ENCODE measurements at regions not wholly inside any gene's neighbourhood (a gene's known extent, or its start where the extent isn't known, plus 50 kb on each side); places are given as distances from the start of the nearest gene placed in this dataset.
A peak's percentile ranks its signal among the peaks of the same experiment; 100 is the strongest.

DNA sequence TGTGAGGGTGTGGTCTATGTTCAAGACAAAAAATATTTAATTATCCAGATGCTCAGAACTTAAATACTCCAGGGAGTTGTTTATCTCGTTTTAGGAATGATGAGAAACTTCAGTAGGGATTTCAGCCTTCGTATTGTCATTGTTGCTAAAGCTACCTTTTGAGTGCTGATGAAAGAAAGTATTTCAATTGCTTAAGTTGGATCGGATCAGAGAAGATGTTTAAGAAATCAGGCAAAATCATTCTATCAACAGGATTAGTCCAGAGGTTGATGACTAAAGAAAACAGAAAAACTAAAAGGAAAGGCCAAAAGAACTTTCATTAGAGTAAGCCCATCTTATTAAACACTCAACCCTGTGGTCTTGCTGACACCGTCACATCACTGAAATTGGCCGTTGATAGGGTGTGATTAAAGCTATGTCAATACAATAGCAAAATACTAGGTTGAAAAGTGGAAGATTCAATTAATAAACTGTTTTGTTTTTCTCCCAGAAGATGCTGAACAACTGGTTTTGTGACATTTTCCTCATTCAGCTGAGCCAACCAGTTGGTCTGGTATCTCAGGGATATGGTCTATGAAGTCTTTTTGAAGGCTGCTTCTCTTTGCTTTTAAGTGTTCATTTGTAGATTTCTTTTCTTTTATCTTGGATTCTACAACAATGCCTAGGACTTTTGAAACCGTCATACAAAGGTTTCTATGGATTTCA lies 551.7 kb downstream of the SLC4A3 start:
- H3K4me1 ChIP-seq (ENCODE audit: insufficient read depth), result no peaks in the 10 kb centered on the region
- H3K9me3 ChIP-seq (ENCODE audit: low read depth), result no peaks in the 10 kb centered on the region
- no peak overlapping the region for H3K27ac ChIP-seq
- no peak overlapping the region for H3K4me3 ChIP-seq
- H2AFZ ChIP-seq, result no peak overlapping the region
- no peaks in the 10 kb centered on the region for H3K27me3 ChIP-seq
- 91% methylated on average over 6 of the region's 6 CpGs for WGBS (ENCODE audit: low lambda C conversion rate, missing lambda C conversion rate)
- no peak for DNase-seq (ENCODE audit: low spot score)
- no peak overlapping the region for H3K4me2 ChIP-seq
- TF ChIP-seq EZH2phosphoT487 (IDR thresholded peaks at IDR 0.05; ENCODE audit: low read depth, severe bottlenecking, unreplicated experiment), result no peak
- TF ChIP-seq, protein P1, sequence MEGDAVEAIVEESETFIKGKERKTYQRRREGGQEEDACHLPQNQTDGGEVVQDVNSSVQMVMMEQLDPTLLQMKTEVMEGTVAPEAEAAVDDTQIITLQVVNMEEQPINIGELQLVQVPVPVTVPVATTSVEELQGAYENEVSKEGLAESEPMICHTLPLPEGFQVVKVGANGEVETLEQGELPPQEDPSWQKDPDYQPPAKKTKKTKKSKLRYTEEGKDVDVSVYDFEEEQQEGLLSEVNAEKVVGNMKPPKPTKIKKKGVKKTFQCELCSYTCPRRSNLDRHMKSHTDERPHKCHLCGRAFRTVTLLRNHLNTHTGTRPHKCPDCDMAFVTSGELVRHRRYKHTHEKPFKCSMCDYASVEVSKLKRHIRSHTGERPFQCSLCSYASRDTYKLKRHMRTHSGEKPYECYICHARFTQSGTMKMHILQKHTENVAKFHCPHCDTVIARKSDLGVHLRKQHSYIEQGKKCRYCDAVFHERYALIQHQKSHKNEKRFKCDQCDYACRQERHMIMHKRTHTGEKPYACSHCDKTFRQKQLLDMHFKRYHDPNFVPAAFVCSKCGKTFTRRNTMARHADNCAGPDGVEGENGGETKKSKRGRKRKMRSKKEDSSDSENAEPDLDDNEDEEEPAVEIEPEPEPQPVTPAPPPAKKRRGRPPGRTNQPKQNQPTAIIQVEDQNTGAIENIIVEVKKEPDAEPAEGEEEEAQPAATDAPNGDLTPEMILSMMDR (IDR thresholded peaks at IDR 0.05; ENCODE audit: poor library complexity), result no peak
- TF ChIP-seq EZH2 (IDR thresholded peaks at IDR 0.05; ENCODE audit: borderline replicate concordance), result no peak
- no peaks in the 10 kb centered on the region for H3K36me3 ChIP-seq (replicated peaks; ENCODE audit: insufficient read depth, low read depth)
- no peaks in the 10 kb centered on the region for H4K20me1 ChIP-seq (ENCODE audit: insufficient read depth, poor library complexity, severe bottlenecking)
- H3K79me2 ChIP-seq, result no peaks in the 10 kb centered on the region
- no peaks in the 10 kb centered on the region for H3K9me2 ChIP-seq (replicated peaks; ENCODE audit: insufficient read depth)

- Histone ChIP-seq H3K36me3 (replicated peaks; ENCODE audit: insufficient read depth, low read depth) (no peaks in the 10 kb centered on the region), H2AFZ (no peak overlapping the region), H3K9me2 (replicated peaks; ENCODE audit: insufficient read depth) (no peaks in the 10 kb centered on the region), H3K4me1 (ENCODE audit: insufficient read depth) (no peaks in the 10 kb centered on the region), H3K27me3 (no peaks in the 10 kb centered on the region), H3K4me3 (no peak overlapping the region), H3K79me2 (no peaks in the 10 kb centered on the region), H3K27ac (no peak overlapping the region), H3K9me3 (ENCODE audit: low read depth) (no peaks in the 10 kb centered on the region), H3K4me2 (no peak overlapping the region), H4K20me1 (ENCODE audit: insufficient read depth, poor library complexity, severe bottlenecking) (no peaks in the 10 kb centered on the region)
- TF ChIP-seq EZH2phosphoT487 (IDR thresholded peaks at IDR 0.05; ENCODE audit: low read depth, severe bottlenecking, unreplicated experiment) (no peak), EZH2 (IDR thresholded peaks at IDR 0.05; ENCODE audit: borderline replicate concordance) (no peak)
- TF ChIP-seq, protein P1 (IDR thresholded peaks at IDR 0.05; ENCODE audit: poor library complexity), result no peak
- 100% methylated on average over 1 of the region's 1 CpG for WGBS (ENCODE audit: low lambda C conversion rate, missing lambda C conversion rate)
- DNase-seq (ENCODE audit: low spot score), result no peak
Observed at GRCh38 chr2:220181165-220181564, 553.7 kb downstream of the SLC4A3 start.

GRCh38 chr2:220182790-220183189 lies 555.4 kb downstream of the SLC4A3 start:
- Histone ChIP-seq H3K79me2 (no peaks in the 10 kb centered on the region), H3K36me3 (replicated peaks; ENCODE audit: insufficient read depth, low read depth) (no peaks in the 10 kb centered on the region), H2AFZ (no peak overlapping the region), H4K20me1 (ENCODE audit: insufficient read depth, poor library complexity, severe bottlenecking) (no peaks in the 10 kb centered on the region), H3K9me2 (replicated peaks; ENCODE audit: insufficient read depth) (no peaks in the 10 kb centered on the region), H3K4me2 (no peak overlapping the region), H3K9me3 (ENCODE audit: low read depth) (no peaks in the 10 kb centered on the region), H3K27ac (peak overlapping the region; percentile 21), H3K4me1 (ENCODE audit: insufficient read depth) (no peaks in the 10 kb centered on the region), H3K27me3 (no peaks in the 10 kb centered on the region), H3K4me3 (no peak overlapping the region)
- TF ChIP-seq, protein P1 (IDR thresholded peaks at IDR 0.05; ENCODE audit: poor library complexity), result no peak
- TF ChIP-seq EZH2 (IDR thresholded peaks at IDR 0.05; ENCODE audit: borderline replicate concordance) (no peak), EZH2phosphoT487 (IDR thresholded peaks at IDR 0.05; ENCODE audit: low read depth, severe bottlenecking, unreplicated experiment) (no peak)
- WGBS (ENCODE audit: low lambda C conversion rate, missing lambda C conversion rate), result 53% methylated on average over 3 of the region's 3 CpGs
- no peak for DNase-seq (ENCODE audit: low spot score)

All from hepatocyte (in vitro differentiated cells).